CD14-positive monocyte (primary cell): ENCODE measurements at regions not wholly inside any gene's neighbourhood (a gene's known extent, or its start where the extent isn't known, plus 50 kb on each side); places are given as distances from the start of the nearest gene placed in this dataset.

Source experiments
- DNase-seq, 3 donors: peaks; one replicate each; pipeline ENCODE4 v3.0.0-alpha.2; 2011 to 2022
- H2AFZ ChIP-seq: 2 replicates; pipeline ENCODE4 v1.6.0; 2012; ENCODE audit warnings: mild to moderate bottlenecking, low read depth, low read length, inconsistent platforms; ENCODE audit not compliant: insufficient read depth, poor library complexity, severe bottlenecking
- H3K27ac ChIP-seq, 2 donors: 1 replicate in 1 of 2; 2 replicates in 1 of 2; pipeline ENCODE4 v1.5.1; 2012 to 2013; ENCODE audit warnings: low read length in 2 of 2, control low read depth in 1 of 2, inconsistent platforms in 1 of 2, low read depth in 1 of 2, mild to moderate bottlenecking in 1 of 2
- H3K27me3 ChIP-seq, 2 donors: one replicate each; pipeline versions ENCODE4 v1.6.0 to v1.6.1; 2011 to 2013; ENCODE audit warnings: low read length in 2 of 2; ENCODE audit not compliant: control insufficient read depth in 2 of 2, insufficient read depth in 2 of 2
- H3K36me3 ChIP-seq, 2 donors: replicated peaks in 1 of 2; 1 replicate in 1 of 2; 2 replicates in 1 of 2; pipeline versions ENCODE4 v1.5.1 to v1.6.1; 2012 to 2013; ENCODE audit warnings: low read length in 2 of 2, control low read depth in 1 of 2, inconsistent platforms in 1 of 2, mild to moderate bottlenecking in 1 of 2; ENCODE audit not compliant: insufficient read depth in 2 of 2, control insufficient read depth in 1 of 2
- H3K4me1 ChIP-seq, 2 donors: 1 replicate in 1 of 2; 2 replicates in 1 of 2; pipeline versions ENCODE4 v1.5.1 to v1.6.1; 2012 to 2013; ENCODE audit warnings: low read length in 2 of 2, control low read depth in 1 of 2, inconsistent platforms in 1 of 2, mild to moderate bottlenecking in 1 of 2, moderate library complexity in 1 of 2; ENCODE audit not compliant: insufficient read depth in 2 of 2, control insufficient read depth in 1 of 2
- H3K4me2 ChIP-seq: replicated peaks from 2 replicates; pipeline ENCODE3; 2012; ENCODE audit warnings: low read length, moderate library complexity, mild to moderate bottlenecking; ENCODE audit not compliant: poor library complexity, severe bottlenecking; ENCODE audit errors: extremely low read depth
- H3K4me3 ChIP-seq, 3 experiments: fragments of 200-600 bp in 1 of 3; sonication (generic) in 1 of 3; replicated peaks in 1 of 3; 1 replicate in 2 of 3; 2 replicates in 1 of 3; pipeline ENCODE4 v1.5.1; 2011 to 2013; ENCODE audit warnings: low read length in 3 of 3, mild to moderate bottlenecking in 3 of 3, control low read depth in 2 of 3, low read depth in 2 of 3, inconsistent platforms in 1 of 3, moderate library complexity in 1 of 3
- H3K79me2 ChIP-seq: 2 replicates; pipeline ENCODE4 v1.6.0; 2012; ENCODE audit warnings: mild to moderate bottlenecking, control low read depth, inconsistent platforms, low read length, moderate library complexity; ENCODE audit not compliant: insufficient read depth
- H3K9ac ChIP-seq: 2 replicates; pipeline ENCODE4 v1.6.0; 2017; ENCODE audit warnings: low read length, mild to moderate bottlenecking; ENCODE audit not compliant: insufficient read depth, poor library complexity, severe bottlenecking
- H3K9me3 ChIP-seq, 2 donors: replicated peaks in 1 of 2; 1 replicate in 1 of 2; 2 replicates in 1 of 2; pipeline versions ENCODE4 v1.5.1 to v1.6.1; 2012 to 2013; ENCODE audit warnings: low read length in 2 of 2, control low read depth in 1 of 2; ENCODE audit not compliant: control insufficient read depth in 1 of 2, insufficient read depth in 1 of 2
- H4K20me1 ChIP-seq: 2 replicates; pipeline ENCODE4 v1.6.0; 2012; ENCODE audit warnings: mild to moderate bottlenecking, low read length, control low read depth, moderate library complexity; ENCODE audit not compliant: insufficient read depth
- H3K27ac Mint-ChIP-seq, 7 donors: one replicate each; pipeline ENCODE4 v1.8.0; 2020; ENCODE audit warnings: mild to moderate bottlenecking in 7 of 7, mixed read lengths in 7 of 7, moderate library complexity in 6 of 7, inconsistent platforms in 2 of 7
- H3K27me3 Mint-ChIP-seq, 3 donors: one replicate each; pipeline ENCODE4 v1.8.0; 2021 to 2022; ENCODE audit warnings: low read depth in 3 of 3, mild to moderate bottlenecking in 3 of 3, mixed read lengths in 3 of 3, moderate library complexity in 3 of 3, inconsistent platforms in 1 of 3
- H3K36me3 Mint-ChIP-seq, 2 donors: one replicate each; pipeline ENCODE4 v1.8.0; 2020; ENCODE audit warnings: mixed read lengths in 2 of 2, inconsistent platforms in 1 of 2, mild to moderate bottlenecking in 1 of 2
- H3K4me1 Mint-ChIP-seq: one replicate; pipeline ENCODE4 v1.8.0; 2020; ENCODE audit warnings: mild to moderate bottlenecking, mixed read lengths
- H3K4me3 Mint-ChIP-seq, 2 donors: one replicate each; pipeline ENCODE4 v1.8.0; 2020; ENCODE audit warnings: mild to moderate bottlenecking in 2 of 2, mixed read lengths in 2 of 2, moderate library complexity in 1 of 2
- H3K9me3 Mint-ChIP-seq, 7 donors: one replicate each; pipeline ENCODE4 v1.8.0; 2020 to 2022; ENCODE audit warnings: mixed read lengths in 7 of 7, mild to moderate bottlenecking in 6 of 7, moderate library complexity in 6 of 7, inconsistent platforms in 2 of 7
- CTCF ChIP-seq: fragments of 200-600 bp; IDR thresholded peaks from one replicate; pipeline ENCODE4 v1.8.0; 2022; ENCODE audit warnings: antibody characterized with exemption, mild to moderate bottlenecking
- WGBS: methylation state at CpG from one replicate; pipeline ENCODE4 v1.1.5; 2013; ENCODE audit warnings: missing lambda C conversion rate; ENCODE audit not compliant: insufficient coverage; 5-methylcytosine and 5-hydroxymethylcytosine counted together
- intact Hi-C, 2 donors: fragments of 100-400 bp; cut with micrococcal nuclease; formaldehyde crosslinking; loops; one replicate each; pipeline versions ENCODE4 v1.15.0 to v1.15.1; 2023

- intact Hi-C loops, result no loop called here
- Mint-ChIP-seq H3K27ac (no peak overlapping the region), H3K36me3 (no peaks in the 10 kb centered on the region), H3K4me1 (peaks cover 7% of the 10 kb centered on the region), H3K9me3 (peaks cover 3 to 16% (median 12%) of the 10 kb centered on the region in 7 donors), H3K27me3 (no peaks in the 10 kb centered on the region), H3K4me3 (no peak overlapping the region)
- no peak for DNase-seq
- Histone ChIP-seq H3K9ac (no peak overlapping the region), H2AFZ (no peak overlapping the region), H3K4me2 (no peak overlapping the region), H3K36me3 (no peaks in the 10 kb centered on the region), H3K27ac (no peak overlapping the region), H3K4me3 (no peak overlapping the region), H3K79me2 (no peaks in the 10 kb centered on the region), H3K27me3 (no peaks in the 10 kb centered on the region), H3K4me1 (no peaks in the 10 kb centered on the region), H4K20me1 (no peaks in the 10 kb centered on the region), H3K9me3 (peaks cover 0 to 4% of the 10 kb centered on the region in 2 donors)
- TF ChIP-seq CTCF, result no peak
- no CpG with 5 or more reads among the region's 1 CpG for WGBS
Observed at GRCh38 chr13:42466609-42467008, 107.3 kb upstream of the TNFSF11 start.

GRCh38 chr13:42474954-42475353, 99.0 kb upstream of the TNFSF11 start:
- no peak overlapping the region for H3K4me3 Mint-ChIP-seq
- intact Hi-C loops, result no loop called here
- 92% methylated on average over 2 of the region's 5 CpGs for WGBS

More at GRCh38 chr13:42474954-42475353, 99.0 kb upstream of the TNFSF11 start:
- DNase-seq, result no peak
- no peaks in the 10 kb centered on the region for H3K9me3 ChIP-seq
- Mint-ChIP-seq H3K9me3 (peaks cover 0 to 11% (median 5%) of the 10 kb centered on the region in 7 donors), H3K27ac (no peak overlapping the region), H3K4me1 (no peaks in the 10 kb centered on the region), H3K27me3 (peaks cover 0 to 5% (median 0%) of the 10 kb centered on the region in 3 donors), H3K36me3 (no peaks in the 10 kb centered on the region)
- H3K36me3 ChIP-seq, result no peaks in the 10 kb centered on the region
- H3K9ac ChIP-seq, result no peak overlapping the region
- H3K27ac ChIP-seq, result no peak overlapping the region
- H2AFZ ChIP-seq, result no peak overlapping the region
- H3K4me1 ChIP-seq, result no peaks in the 10 kb centered on the region
- no peaks in the 10 kb centered on the region for H3K27me3 ChIP-seq
- no peaks in the 10 kb centered on the region for H3K79me2 ChIP-seq
- no peak overlapping the region for H3K4me3 ChIP-seq
- H4K20me1 ChIP-seq, result no peaks in the 10 kb centered on the region
- TF ChIP-seq CTCF, result no peak
- H3K4me2 ChIP-seq, result no peak overlapping the region
